HG03039 (cell line): ENCODE measurements at regions not wholly inside any gene's neighbourhood (a gene's known extent, or its start where the extent isn't known, plus 50 kb on each side); places are given as distances from the start of the nearest gene placed in this dataset.

Experiments
- ATAC-seq: cut with Tn5 transposase; IDR thresholded peaks from one replicate; pipeline ENCODE4 v1.9.1; 2021; ENCODE audit warnings: mild to moderate bottlenecking, moderate library complexity; ENCODE audit not compliant: unreplicated experiment

DNA sequence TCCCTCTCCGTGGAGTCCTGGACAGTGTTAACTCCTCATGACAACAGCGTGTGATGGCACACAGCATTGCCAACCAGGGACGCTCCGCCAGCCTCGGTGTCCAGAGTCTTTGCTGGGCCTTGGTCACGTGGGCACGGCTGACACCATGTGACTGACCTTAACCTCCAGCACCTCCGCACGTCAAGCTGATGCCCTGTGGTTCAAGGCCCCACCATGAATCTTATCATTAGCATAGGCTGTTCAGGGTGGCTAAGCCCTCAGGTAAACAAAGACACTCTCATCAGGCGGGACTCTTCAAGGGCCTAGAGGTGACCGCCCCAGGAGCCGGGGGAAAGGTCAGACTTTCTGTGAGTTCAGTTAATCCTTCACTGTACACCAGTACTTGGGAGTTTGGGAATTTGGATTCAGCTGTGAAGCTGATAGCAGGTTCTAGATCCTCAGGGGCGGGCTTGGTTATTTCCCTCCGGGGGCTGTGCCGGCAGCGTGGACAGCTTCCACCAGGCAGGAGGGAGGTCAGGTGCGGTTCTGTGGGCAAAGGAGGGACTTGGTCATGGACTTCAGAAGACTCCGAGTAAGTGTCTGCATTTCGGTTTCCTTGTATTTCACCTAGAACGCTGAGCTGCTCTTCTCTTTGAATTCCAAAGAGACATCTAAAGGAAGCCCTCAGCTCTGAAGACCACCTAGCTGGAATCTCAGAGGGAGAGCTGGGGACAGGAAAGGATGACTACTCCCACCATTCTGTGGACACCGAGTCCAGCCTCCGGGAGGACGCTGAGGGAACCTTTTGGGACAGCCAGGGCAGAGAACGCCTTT, 195.5 kb upstream of the CIBAR2 start:
- no peak for ATAC-seq

DNA sequence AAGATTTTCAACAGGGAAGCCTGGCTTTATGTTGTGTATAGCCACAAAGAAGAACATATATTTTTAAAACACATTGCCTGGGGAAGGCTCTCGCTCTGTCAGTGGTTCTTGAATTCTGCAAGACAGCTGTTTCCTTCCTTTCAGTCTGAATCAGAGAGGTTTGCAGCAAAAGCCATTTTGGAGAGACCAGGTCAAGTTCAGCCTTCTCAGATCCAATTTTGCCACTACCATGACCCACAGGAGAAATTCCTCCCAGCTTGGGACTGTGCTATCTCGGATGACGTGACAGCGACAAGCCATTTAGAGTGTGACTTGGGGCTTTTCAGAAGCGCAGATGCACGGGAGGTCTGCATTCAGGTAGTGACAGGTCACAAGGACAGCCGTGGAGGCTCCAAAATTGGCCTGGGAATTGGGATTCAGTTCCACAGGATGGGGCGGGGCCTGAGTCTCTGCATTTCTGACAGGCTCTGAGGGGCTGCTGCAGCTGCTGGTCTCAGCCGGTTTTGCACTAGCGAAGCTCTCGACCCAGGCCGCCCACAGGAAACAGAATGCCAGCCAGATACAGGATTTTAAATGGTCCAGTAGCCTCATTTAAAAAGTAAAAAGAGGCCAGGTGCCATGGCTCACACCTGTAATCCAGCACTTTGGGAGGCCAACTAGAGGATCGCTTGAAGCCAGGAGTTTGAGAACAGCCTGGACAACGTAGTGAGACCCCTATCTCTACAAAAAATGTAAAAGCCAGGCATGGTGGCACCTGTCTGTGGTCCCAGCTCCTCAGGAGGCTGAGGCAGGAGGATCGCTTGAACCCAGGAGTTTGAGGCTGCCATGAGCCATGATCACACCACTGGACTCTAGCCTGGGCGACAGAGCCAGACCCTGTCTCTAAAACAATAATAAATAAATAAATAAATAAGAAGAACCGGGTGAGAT, 196.6 kb upstream of the CIBAR2 start:
- no peak for ATAC-seq

DNA sequence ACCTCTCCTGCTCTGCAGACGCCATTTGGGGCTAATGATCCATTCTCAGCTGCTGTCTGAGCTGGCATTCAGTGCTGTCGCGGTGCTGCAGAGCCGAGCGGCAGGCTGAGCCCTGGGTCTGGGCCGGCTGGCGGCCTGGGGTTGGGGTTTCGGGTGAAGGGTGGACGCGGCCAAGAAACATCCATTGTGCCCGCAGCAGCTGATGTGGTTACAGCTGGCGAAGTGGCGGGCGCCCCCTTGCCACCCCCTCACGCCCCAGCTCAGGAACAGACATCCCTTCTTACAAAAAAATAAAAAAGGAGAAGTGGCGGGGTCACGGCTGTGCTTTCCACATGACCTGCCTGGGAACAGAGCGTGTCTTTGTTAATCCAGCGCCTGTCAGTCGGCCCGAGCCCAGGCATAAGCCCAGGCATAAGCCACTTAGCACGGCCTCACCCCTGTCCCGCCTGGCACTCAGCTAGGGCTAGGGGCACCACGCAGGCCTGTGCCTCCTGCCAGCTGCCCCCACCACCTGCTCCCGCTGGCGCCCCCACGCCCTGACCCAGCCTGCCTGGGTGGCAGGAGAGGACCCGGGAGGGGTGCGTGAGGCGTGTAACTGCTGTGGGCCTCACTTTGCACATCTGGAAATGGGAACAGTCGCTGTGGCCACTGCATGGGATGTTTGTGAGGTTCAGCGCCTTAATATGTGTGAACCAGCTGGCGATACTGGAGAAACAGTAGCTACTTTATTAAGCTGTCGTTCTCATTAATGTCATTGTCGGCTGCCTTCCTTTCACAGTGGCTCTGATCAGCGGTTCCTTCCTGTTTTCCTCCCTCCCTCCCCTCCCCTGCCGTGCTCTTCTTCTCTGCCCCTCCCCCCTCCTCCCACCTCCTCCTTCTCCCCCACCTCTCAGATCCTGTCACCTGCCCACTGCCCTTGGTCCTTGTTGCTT, 197.7 kb upstream of the CIBAR2 start:
- no peak for ATAC-seq

DNA sequence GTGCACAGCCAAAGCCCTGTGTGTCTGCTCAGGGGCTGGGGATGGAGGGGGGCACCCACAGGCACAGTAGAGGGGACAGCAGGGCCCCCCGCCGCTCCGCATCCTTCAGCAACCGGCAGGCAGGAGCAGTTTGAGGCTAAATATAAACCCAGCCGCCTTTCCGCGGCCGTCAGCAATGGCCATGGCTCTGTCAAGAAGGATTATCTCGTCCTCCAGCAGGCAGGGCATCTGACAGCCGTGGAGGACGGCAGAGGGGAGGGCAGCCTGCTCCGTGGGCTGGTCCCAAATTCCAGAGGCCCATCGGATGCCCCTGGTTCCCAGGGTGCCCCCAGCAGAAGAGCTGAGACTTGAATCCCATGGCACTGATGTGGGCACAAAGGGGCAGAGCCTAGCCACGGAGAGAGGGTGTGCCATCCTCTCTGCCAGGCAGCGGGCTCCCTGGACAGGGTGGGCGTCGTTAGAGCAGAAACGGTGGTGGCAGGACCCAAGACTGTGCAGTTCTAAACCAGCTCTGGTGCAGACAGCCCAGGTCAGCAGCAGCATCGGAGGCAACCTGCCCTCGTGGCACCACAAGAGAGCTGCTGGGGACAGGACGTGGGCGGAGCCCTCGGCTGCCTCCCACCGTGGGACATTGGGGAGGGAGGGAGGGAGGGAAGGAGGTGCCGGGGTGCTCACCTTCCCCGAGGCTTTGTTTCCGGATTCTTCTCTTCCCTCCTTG, 198.8 kb upstream of the CIBAR2 start:
- ATAC-seq = no peak

DNA sequence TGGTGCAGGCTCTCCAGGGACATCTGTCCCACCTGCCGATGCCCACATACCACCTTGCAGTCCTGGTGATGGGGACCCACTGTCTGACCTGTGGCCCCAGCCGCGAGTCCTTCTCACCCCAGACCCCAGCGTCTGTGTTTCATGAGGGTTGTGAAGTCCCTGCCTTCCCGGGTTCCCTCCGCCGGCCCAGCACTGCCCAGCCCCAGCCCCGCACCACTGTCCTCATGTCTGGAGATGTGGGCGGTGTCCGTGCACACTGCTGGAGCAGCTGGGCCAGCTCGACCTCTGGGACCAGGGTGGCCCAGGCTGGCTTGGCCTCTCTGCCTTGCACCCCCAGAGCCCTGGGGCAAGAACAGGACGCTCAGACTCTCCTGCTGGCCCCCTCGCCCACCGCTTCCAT, 199.5 kb upstream of the CIBAR2 start:
- ATAC-seq = no peak

DNA sequence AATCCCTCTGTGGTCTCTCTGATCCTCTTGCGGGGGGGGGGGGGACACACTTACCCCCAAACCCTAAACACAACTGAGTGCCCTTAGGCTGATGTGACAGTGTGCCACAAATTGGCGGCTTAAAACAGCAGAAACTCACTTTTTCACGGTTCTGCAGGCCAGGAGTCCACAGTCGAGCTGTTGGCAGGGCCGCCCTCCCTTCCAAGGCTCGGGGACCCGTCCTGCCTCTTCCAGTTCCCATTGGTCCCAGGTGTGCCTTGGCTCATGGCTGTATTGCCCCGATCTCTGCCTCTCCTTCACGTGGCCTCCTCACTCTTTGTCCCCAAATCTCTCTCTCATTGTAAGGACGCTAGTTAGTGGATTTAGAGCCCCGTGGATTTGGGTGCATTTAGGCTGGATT, 199.9 kb upstream of the CIBAR2 start:
- no peak for ATAC-seq

DNA sequence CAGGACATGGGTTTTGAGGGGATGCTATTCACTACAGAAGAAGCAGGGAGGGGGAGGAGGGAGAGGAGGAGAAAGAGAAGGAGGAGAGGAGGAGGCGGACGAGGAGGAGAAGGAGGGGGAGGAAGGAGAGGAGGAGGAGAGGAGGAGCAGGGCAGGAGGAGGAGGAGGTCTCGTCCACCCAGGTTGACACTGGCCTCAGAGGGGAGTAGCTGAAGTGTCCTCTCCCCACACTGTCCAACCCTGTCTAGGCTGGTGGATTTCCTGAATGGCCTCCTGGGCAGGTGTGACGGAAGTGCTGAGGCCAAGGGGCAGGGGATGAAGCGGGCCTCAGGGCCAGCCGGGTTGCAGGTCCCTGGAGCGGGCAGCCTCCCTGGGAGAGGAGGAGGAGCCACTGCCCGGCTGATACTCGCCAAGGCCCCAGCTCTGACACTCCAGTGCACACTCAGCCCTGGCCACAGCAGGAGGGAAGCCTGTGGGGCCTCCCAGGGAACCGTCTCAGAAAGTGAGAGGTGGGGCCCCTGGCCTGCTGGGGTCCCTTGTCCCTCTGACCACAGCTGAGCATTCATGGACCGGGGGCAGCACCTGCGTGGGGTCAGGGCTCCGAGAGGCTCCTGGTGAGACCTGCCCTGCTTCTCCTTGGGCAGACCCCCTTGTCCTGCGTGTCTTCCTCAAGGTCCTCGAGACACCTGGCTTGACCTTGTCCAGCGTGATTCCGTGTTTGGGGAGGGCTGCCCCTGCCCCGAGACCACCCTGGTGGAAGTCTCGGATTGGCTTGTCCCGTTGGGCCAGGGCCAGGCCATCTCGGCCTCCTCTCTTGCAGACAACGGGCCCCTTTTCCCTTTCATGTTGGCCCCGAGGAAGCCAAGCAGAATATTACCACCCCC, 200.6 kb upstream of the CIBAR2 start:
- no peak for ATAC-seq

DNA sequence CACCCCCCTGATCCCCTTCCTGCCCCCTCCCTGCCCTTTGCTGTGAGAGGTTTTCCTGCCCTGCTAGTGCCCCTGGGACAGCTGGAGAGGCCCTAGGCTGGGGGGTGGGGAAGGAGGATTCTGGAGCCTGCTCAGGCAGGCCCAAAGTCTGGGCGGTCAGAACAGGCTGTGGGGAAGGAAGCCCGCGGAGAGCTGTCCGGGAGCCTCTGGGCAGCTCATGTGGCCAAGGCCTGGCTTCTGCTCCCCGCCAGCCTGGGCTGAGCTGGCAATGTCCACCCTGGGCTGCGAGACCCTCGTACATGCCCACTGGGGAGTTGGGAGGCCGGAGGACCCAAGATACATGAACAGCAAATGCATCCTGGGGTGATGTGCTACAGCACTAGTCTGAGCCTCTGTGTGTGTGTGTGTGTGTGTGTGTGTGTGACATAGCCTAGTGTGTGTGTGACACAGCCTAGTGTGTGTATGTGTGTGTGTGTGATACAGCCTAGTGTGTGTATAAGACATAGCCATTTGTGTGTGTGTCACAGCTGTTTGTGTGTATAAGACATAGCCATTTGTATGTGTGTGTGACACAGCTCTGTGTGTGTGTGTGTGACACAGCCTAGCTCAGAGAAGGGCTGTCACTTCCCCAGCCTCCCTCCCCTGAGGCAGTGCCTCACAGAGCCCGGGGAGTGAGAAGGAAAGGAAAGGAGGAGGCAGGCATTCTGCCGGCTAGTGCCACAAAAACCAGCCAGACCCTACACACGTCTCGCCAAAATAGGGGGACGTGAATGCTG, 201.4 kb upstream of the CIBAR2 start:
- no peak for ATAC-seq

DNA sequence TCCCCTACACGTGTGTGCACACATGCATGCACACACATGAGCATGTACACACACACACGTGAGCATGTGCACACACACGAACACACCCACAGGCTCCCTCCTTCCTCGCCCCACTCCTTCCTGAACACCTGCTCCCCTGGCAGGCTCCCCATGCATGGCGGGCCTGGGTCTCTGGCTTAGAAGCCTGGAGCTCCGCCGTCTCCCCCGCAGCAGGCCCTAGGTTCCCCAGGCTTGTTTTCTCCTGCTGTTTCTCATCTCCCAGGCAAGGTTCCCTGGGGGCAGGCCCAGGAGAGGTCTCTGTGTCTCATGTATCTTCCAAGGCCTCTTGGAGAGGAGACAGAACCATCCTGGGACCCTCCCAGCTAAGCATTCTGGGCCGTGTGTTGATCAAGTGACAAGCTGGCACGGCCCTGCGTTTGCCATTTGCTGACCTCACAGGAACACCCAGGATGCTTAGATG, 202.3 kb upstream of the CIBAR2 start:
- ATAC-seq = no peak

DNA sequence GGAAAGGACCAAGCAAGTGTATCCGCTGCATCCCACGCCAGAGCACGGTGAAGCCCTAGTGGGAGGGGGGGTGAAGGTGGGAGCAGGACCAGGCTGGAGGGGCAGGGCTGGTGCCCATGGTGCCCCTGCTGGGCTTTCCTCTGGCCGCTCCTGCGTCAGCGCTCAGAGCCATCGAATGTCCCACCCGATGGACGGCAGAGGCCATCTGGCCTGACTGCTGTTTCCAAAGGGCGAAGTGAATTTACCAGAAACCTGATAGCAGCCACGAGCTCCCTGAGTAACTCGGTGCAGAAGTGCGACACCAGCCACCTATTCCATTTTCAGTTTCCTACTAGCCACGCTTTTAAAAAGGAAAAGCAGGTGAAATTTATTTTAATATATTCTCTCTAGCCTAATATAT, 203.6 kb upstream of the CIBAR2 start:
- no peak for ATAC-seq

DNA sequence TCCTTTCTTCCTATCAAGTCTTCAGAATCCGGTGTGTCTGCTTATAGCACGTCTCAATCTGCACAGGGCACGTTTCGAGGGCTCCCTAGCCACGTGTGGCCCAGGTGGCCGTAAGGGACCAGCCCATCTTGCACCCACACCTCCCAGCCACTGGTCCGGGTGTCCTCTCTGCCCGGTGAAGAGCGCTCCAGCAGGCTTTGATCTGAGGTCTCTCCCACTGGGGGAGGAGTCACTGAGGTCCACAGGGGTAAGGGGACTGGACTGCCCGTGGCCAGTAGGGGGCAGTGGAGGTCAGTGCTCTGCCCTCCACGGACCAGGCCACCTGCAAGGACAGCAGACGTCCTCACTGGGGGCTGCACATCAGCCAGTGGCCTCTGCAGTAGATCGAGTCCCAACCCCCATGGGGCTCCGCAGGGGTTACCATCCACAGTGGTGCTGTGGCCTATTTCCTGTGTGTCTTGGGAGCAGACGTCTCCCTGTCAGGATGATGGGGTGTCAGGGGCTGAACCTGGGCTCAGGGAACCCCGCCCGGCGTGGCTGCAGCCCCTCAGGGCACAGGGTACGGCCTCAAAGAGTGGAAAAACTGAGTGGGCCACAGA, 204.1 kb upstream of the CIBAR2 start:
- no peak for ATAC-seq

DNA sequence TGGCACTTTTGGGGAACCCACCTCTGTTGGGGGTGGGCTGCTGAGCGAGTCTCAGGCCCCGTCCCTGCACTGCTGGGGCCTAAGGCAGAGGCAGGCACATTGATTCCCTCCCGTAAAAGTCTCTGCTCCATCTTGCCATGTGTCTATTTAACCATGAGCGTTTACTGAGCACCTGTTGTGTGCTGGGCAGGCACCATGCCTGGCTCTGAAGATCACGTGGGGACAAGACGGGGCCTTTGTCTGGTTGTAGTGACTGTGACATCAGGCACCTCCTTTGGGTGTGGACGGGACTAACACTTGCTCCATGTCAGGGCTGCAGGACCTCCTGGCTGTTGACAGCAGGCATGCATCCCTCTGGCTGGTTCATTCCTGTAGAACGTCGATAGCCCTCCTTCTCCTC, 204.7 kb upstream of the CIBAR2 start:
- no peak for ATAC-seq

DNA sequence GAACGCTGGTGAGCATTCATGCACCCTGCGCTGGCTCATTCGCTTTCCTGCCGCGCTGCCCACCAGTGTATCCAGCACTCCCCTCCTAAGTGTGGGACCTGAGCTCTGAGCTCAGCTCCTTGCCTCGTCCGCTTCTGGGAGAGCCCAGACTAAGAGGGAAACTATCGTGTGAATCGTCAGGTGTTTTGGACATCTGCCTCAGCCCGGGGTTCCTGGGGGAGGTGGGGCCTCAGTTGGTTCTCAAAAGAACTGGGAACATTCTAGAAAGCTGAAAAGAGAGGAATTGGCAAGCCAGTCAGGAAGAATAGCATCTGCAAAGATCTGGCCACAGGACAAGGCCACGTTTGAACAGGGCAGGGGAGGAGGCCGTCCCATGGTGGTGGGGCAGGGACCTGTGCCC, 205.4 kb upstream of the CIBAR2 start:
- no peak for ATAC-seq

DNA sequence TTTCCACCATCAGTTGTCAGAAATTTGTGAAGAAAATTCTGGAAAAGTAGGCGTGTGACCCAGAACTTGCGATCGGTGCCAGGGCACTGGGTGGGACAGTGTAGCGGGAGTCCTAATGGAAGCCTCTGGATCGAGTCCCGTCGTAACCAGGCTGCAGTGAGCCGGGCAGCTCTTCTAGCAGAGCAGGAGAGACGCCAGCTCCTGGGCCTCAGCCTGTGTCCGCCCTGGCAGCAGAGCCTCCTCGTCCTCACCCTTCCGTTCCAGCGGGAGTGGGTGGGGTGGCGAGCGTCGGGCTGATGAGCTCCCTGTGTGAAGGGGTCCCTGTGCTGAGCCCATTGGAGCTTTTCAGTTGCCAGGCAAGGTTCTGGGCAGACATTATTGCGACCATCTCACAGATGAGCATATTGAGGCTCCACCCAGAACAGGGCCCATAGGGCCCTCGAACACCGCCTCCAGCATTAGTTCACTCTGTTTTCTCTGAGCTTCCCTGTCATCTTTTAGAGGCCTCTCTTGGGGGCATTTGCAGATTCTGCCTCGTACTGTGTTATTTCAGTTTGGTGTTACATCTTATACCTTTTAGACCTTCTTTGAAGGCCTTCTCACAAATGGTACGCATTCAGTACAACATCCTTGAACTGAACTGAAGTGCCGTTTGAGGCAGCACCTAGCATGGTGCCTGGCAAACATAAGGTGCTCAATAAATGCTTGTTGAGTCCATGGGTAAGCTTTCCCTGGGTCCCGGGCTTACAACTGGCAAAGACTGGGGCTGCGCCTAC, 207.1 kb upstream of the CIBAR2 start:
- ATAC-seq = no peak

DNA sequence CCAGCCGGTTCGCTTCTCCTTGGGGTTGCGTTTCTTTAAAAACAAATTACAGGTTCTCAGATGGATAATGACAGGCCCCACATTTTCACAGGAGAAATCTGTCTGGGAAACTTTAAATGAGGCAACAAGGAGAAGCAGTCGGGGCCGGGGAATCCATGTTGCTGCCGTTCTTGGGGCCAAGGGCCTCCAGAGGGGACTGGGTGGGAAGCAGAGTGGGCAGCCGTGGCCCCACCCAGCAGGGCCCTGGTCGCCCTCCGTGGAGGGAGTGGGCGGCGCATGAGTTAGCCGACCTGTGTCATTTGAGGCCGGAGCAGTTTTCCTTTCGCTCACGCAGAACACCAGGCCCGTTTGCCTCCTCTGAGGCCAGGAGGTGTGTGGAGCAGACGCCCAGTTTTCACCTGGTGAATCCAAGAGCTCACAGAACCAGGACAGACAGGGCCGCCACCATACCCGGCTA, 207.7 kb upstream of the CIBAR2 start:
- no peak for ATAC-seq

DNA sequence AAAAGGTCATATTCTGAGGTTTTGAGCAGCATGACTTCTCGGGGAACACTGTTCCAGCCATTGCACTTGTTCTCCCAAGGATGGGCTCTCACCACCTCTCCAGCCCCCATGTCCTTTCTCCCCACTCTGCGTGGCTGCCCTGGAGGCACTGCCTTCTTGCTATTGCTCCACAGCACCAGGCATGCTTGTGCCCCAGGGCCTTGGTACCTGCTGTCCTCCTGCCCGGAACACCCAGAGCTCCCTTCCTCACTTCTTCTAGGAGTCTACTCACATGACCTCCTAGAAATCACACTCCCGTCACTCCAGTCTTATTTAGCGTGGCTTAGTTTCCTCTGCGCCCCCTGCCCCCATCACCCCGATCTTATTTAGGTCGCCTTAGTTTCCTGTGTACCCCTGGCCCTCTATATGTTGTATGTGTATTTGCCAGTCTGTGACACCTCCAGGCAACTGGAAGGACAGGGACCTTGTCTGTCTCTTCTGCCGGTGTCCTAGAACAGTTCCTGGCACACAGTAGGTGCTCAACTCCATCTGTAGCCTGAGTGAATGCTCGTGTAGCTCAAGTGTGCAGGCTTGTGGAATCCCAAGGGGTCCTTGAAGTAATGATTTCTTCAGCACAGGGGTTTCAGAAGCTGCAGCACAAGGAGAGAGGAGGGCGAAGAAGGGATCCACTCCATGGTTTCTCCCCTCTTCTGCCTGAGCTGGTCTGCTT, 208.6 kb upstream of the CIBAR2 start:
- ATAC-seq = no peak
